WTC11 (cell line): ENCODE measurements at regions not wholly inside any gene's neighbourhood (a gene's known extent, or its start where the extent isn't known, plus 50 kb on each side); places are given as distances from the start of the nearest gene placed in this dataset.

Experiments used
- EMX1 ChIP-seq: fragments of 250-450 bp; sonication (Bioruptor Pico); IDR thresholded peaks from 2 replicates; pipeline ENCODE4 v1.8.0; 2021; ENCODE audit warnings: mild to moderate bottlenecking
- KAT7 ChIP-seq: sonication (generic); formaldehyde crosslinking; IDR thresholded peaks from 2 replicates; pipeline ENCODE4 v1.8.1; 2023; ENCODE audit warnings: missing genetic modification reagents, mild to moderate bottlenecking, borderline replicate concordance
- NR3C1 ChIP-seq: sonication (generic); formaldehyde crosslinking; conservative IDR thresholded peaks from 2 replicates; pipeline ENCODE4 v1.8.1; 2023; ENCODE audit warnings: low read depth, mild to moderate bottlenecking, missing genetic modification reagents
- RELA ChIP-seq: sonication (generic); formaldehyde crosslinking; IDR thresholded peaks from 2 replicates; pipeline ENCODE4 v1.8.1; 2022; ENCODE audit warnings: missing genetic modification reagents, mild to moderate bottlenecking, borderline replicate concordance
- SMAD3 ChIP-seq: sonication (generic); formaldehyde crosslinking; IDR thresholded peaks from 2 replicates; pipeline ENCODE4 v1.8.0; 2022; ENCODE audit warnings: missing genetic modification reagents, mild to moderate bottlenecking, borderline replicate concordance
- SMAD4 ChIP-seq: sonication (generic); formaldehyde crosslinking; IDR thresholded peaks from 2 replicates; pipeline ENCODE4 v1.8.0; 2022; ENCODE audit warnings: mild to moderate bottlenecking, missing genetic modification reagents
- TF ChIP-seq, protein P1 (sequence below): fragments of 200-600 bp; IDR thresholded peaks from 2 replicates; pipeline ENCODE4 v1.8.0; 2022; ENCODE audit warnings: antibody characterized with exemption
- TF ChIP-seq, protein P2 (sequence below): sonication (generic); formaldehyde crosslinking; IDR thresholded peaks from 2 replicates; pipeline ENCODE4 v1.8.1; 2022; ENCODE audit warnings: mild to moderate bottlenecking, moderate library complexity, missing genetic modification reagents
- TF ChIP-seq, protein P3 (sequence below): sonication (generic); formaldehyde crosslinking; IDR thresholded peaks from 2 replicates; pipeline ENCODE4 v1.8.1; 2023; ENCODE audit warnings: mild to moderate bottlenecking, missing genetic modification reagents
- TF ChIP-seq, protein P4 (sequence below): sonication (generic); formaldehyde crosslinking; IDR thresholded peaks from 2 replicates; pipeline ENCODE4 v1.8.1; 2022; ENCODE audit warnings: low read depth, missing genetic modification reagents, borderline replicate concordance
- TF ChIP-seq, protein P5 (sequence below): sonication (generic); formaldehyde crosslinking; IDR thresholded peaks from 2 replicates; pipeline ENCODE4 v1.8.1; 2023; ENCODE audit warnings: mild to moderate bottlenecking, moderate library complexity, missing genetic modification reagents
- TF ChIP-seq, protein P6 (sequence below): sonication (generic); formaldehyde crosslinking; IDR thresholded peaks from 2 replicates; pipeline ENCODE4 v1.8.0; 2022; ENCODE audit warnings: missing genetic modification reagents

DNA sequence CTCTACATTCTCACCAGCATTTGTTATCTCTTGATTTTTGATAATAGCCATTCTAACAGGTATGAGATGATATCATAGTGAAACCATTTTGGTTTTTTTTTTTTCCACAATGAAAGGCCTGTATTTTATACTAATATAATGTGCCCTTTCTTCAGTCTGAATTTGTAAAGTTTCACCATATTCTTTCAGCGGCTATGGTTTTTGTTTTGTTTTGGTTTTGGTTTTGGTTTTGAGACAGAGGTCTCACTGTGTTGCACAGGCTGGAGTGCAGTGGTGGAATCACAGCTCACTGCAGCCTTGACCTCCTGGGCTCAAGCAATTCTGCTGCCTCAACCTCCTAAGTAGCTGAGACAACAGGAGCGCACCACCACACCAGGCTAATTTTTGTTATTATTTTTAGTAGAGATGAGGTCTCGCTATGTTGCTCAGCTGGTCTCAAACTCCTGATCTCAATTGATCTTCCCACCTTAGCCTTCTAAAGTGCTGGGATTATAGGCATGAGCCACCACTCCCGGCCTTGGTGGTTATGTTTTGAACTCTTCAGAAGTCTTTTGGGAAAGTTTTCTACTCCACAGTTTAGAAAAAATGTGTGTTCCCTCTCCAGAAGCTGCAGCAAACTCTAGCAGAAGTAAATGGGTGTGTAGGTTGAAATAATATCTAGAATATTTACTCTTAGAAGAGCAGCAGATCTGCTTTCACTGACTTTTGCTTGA is 110.2 kb upstream of the UMPS start:
- TF ChIP-seq SMAD4 (no peak), EMX1 (CRISPR knock-in tag) (no peak), SMAD3 (no peak), NR3C1 (CRISPR knock-in tag) (no peak), KAT7 (CRISPR knock-in tag) (no peak), RELA (CRISPR knock-in tag) (no peak)
- TF ChIP-seq, protein P1, sequence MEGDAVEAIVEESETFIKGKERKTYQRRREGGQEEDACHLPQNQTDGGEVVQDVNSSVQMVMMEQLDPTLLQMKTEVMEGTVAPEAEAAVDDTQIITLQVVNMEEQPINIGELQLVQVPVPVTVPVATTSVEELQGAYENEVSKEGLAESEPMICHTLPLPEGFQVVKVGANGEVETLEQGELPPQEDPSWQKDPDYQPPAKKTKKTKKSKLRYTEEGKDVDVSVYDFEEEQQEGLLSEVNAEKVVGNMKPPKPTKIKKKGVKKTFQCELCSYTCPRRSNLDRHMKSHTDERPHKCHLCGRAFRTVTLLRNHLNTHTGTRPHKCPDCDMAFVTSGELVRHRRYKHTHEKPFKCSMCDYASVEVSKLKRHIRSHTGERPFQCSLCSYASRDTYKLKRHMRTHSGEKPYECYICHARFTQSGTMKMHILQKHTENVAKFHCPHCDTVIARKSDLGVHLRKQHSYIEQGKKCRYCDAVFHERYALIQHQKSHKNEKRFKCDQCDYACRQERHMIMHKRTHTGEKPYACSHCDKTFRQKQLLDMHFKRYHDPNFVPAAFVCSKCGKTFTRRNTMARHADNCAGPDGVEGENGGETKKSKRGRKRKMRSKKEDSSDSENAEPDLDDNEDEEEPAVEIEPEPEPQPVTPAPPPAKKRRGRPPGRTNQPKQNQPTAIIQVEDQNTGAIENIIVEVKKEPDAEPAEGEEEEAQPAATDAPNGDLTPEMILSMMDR: no peak
- TF ChIP-seq, protein P2, sequence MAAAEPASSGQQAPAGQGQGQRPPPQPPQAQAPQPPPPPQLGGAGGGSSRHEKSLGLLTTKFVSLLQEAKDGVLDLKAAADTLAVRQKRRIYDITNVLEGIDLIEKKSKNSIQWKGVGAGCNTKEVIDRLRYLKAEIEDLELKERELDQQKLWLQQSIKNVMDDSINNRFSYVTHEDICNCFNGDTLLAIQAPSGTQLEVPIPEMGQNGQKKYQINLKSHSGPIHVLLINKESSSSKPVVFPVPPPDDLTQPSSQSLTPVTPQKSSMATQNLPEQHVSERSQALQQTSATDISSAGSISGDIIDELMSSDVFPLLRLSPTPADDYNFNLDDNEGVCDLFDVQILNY (CRISPR knock-in tag): no peak
- TF ChIP-seq, protein P3, sequence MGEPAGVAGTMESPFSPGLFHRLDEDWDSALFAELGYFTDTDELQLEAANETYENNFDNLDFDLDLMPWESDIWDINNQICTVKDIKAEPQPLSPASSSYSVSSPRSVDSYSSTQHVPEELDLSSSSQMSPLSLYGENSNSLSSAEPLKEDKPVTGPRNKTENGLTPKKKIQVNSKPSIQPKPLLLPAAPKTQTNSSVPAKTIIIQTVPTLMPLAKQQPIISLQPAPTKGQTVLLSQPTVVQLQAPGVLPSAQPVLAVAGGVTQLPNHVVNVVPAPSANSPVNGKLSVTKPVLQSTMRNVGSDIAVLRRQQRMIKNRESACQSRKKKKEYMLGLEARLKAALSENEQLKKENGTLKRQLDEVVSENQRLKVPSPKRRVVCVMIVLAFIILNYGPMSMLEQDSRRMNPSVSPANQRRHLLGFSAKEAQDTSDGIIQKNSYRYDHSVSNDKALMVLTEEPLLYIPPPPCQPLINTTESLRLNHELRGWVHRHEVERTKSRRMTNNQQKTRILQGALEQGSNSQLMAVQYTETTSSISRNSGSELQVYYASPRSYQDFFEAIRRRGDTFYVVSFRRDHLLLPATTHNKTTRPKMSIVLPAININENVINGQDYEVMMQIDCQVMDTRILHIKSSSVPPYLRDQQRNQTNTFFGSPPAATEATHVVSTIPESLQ (CRISPR knock-in tag): no peak
- TF ChIP-seq, protein P4, sequence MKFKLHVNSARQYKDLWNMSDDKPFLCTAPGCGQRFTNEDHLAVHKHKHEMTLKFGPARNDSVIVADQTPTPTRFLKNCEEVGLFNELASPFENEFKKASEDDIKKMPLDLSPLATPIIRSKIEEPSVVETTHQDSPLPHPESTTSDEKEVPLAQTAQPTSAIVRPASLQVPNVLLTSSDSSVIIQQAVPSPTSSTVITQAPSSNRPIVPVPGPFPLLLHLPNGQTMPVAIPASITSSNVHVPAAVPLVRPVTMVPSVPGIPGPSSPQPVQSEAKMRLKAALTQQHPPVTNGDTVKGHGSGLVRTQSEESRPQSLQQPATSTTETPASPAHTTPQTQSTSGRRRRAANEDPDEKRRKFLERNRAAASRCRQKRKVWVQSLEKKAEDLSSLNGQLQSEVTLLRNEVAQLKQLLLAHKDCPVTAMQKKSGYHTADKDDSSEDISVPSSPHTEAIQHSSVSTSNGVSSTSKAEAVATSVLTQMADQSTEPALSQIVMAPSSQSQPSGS (CRISPR knock-in tag): no peak
- TF ChIP-seq, protein P5, sequence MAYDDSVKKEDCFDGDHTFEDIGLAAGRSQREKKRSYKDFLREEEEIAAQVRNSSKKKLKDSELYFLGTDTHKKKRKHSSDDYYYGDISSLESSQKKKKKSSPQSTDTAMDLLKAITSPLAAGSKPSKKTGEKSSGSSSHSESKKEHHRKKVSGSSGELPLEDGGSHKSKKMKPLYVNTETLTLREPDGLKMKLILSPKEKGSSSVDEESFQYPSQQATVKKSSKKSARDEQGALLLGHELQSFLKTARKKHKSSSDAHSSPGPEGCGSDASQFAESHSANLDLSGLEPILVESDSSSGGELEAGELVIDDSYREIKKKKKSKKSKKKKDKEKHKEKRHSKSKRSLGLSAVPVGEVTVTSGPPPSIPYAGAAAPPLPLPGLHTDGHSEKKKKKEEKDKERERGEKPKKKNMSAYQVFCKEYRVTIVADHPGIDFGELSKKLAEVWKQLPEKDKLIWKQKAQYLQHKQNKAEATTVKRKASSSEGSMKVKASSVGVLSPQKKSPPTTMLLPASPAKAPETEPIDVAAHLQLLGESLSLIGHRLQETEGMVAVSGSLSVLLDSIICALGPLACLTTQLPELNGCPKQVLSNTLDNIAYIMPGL (CRISPR knock-in tag): no peak
- TF ChIP-seq, protein P6, sequence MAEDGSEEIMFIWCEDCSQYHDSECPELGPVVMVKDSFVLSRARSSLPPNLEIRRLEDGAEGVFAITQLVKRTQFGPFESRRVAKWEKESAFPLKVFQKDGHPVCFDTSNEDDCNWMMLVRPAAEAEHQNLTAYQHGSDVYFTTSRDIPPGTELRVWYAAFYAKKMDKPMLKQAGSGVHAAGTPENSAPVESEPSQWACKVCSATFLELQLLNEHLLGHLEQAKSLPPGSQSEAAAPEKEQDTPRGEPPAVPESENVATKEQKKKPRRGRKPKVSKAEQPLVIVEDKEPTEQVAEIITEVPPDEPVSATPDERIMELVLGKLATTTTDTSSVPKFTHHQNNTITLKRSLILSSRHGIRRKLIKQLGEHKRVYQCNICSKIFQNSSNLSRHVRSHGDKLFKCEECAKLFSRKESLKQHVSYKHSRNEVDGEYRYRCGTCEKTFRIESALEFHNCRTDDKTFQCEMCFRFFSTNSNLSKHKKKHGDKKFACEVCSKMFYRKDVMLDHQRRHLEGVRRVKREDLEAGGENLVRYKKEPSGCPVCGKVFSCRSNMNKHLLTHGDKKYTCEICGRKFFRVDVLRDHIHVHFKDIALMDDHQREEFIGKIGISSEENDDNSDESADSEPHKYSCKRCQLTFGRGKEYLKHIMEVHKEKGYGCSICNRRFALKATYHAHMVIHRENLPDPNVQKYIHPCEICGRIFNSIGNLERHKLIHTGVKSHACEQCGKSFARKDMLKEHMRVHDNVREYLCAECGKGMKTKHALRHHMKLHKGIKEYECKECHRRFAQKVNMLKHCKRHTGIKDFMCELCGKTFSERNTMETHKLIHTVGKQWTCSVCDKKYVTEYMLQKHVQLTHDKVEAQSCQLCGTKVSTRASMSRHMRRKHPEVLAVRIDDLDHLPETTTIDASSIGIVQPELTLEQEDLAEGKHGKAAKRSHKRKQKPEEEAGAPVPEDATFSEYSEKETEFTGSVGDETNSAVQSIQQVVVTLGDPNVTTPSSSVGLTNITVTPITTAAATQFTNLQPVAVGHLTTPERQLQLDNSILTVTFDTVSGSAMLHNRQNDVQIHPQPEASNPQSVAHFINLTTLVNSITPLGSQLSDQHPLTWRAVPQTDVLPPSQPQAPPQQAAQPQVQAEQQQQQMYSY (CRISPR knock-in tag): no peak
